Esophagus muscularis mucosa (tissue), 4 donors: ENCODE measurements at regions not wholly inside any gene's neighbourhood (a gene's known extent, or its start where the extent isn't known, plus 50 kb on each side); places are given as distances from the start of the nearest gene placed in this dataset.

Source experiments
- DNase-seq: peaks from one replicate; pipeline ENCODE4 v3.0.0-alpha.2; 2017; ENCODE audit errors: extremely low spot score
- H3K27ac ChIP-seq, 4 donors: fragments of 200-600 bp; sonication (generic); replicated peaks in 1 of 4; 1 replicate in 3 of 4; 2 replicates in 1 of 4; pipeline ENCODE4 v1.5.1; 2016 to 2019; ENCODE audit warnings: mild to moderate bottlenecking in 1 of 4
- H3K27me3 ChIP-seq, 4 donors: fragments of 200-600 bp; sonication (generic); one replicate each; pipeline versions ENCODE4 v1.5.1 to v1.6.0; 2016 to 2019
- H3K36me3 ChIP-seq, 4 donors: fragments of 200-600 bp; sonication (generic); one replicate each; pipeline ENCODE4 v1.5.1; 2016 to 2019
- H3K4me1 ChIP-seq, 4 donors: fragments of 200-600 bp; sonication (generic); one replicate each; pipeline ENCODE4 v1.5.1; 2016 to 2019
- H3K4me3 ChIP-seq, 4 donors: fragments of 200-600 bp; sonication (generic); 1 replicate in 2 of 4; 2 replicates in 2 of 4; pipeline ENCODE4 v1.5.1; 2016 to 2019; ENCODE audit warnings: mild to moderate bottlenecking in 4 of 4, moderate library complexity in 1 of 4
- H3K9me3 ChIP-seq, 4 donors: fragments of 200-600 bp; sonication (generic); 1 replicate in 3 of 4; 2 replicates in 1 of 4; pipeline ENCODE4 v1.5.1; 2016 to 2019
- CTCF ChIP-seq, 3 experiments: fragments of 200-600 bp in 2 of 3; fragments of 450-650 bp in 1 of 3; sonication (generic) in 2 of 3; IDR thresholded peaks; one replicate each; pipeline ENCODE4 v1.5.1; 2017 to 2019; ENCODE audit warnings: antibody characterized with exemption in 3 of 3, mild to moderate bottlenecking in 2 of 3, moderate library complexity in 1 of 3
- EP300 ChIP-seq: sonication (generic); formaldehyde crosslinking; IDR thresholded peaks from one replicate; pipeline ENCODE4 v1.6.1; 2017; ENCODE audit warnings: antibody characterized with exemption
- POLR2A ChIP-seq: fragments of 450-650 bp; IDR thresholded peaks from one replicate; pipeline ENCODE4 v1.6.1; 2017; ENCODE audit warnings: antibody characterized with exemption, moderate library complexity, mild to moderate bottlenecking, low read depth
- POLR2AphosphoS5 ChIP-seq, 2 donors: sonication (generic); formaldehyde crosslinking; IDR thresholded peaks; one replicate each; pipeline ENCODE4 v1.6.1; 2017; ENCODE audit warnings: antibody characterized with exemption in 2 of 2
- WGBS: methylation state at CpG from one replicate; pipeline ENCODE4 v1.1.5; 2018; 5-methylcytosine and 5-hydroxymethylcytosine counted together
- intact Hi-C: fragments of 100-400 bp; cut with DNase I; formaldehyde crosslinking; loops from one replicate; pipeline ENCODE4 v1.15.1; 2023

GRCh38 chr3:18886331-18886730 is 262.0 kb upstream of the KCNH8 start:
- H3K4me1 ChIP-seq = no peaks in the 10 kb centered on the region
- H3K36me3 ChIP-seq = no peaks in the 10 kb centered on the region
- 70% methylated on average over 6 of the region's 6 CpGs for WGBS
- no peak overlapping the region for H3K4me3 ChIP-seq
- no peak for DNase-seq
- TF ChIP-seq POLR2A = no peak
- no peak for TF ChIP-seq CTCF (IDR thresholded peaks at IDR 0.05)
- TF ChIP-seq POLR2AphosphoS5 (IDR thresholded peaks at IDR 0.05) = no peak
- no peak for TF ChIP-seq EP300
- H3K9me3 ChIP-seq = no peaks in the 10 kb centered on the region
- intact Hi-C loops = no loop called here
- no peak overlapping the region for H3K27ac ChIP-seq
- H3K27me3 ChIP-seq = no peaks in the 10 kb centered on the region

- intact Hi-C loops = no loop called here
- Histone ChIP-seq H3K4me3 (no peak overlapping the region), H3K27me3 (no peaks in the 10 kb centered on the region), H3K9me3 (no peaks in the 10 kb centered on the region), H3K4me1 (no peaks in the 10 kb centered on the region), H3K27ac (no peak overlapping the region), H3K36me3 (no peaks in the 10 kb centered on the region)
- 91% methylated on average over 4 of the region's 6 CpGs for WGBS
- DNase-seq = no peak
- TF ChIP-seq EP300 (no peak), POLR2AphosphoS5 (IDR thresholded peaks at IDR 0.05) (no peak), CTCF (IDR thresholded peaks at IDR 0.05) (no peak), POLR2A (no peak)
These were observed 262.7 kb upstream of the KCNH8 start for GRCh38 chr3:18885612-18886011.

GRCh38 chr3:18883571-18883970 is 264.7 kb upstream of the KCNH8 start:
- intact Hi-C loops = no loop called here
- no peak for DNase-seq
- Histone ChIP-seq H3K27ac (no peak overlapping the region), H3K4me3 (no peak overlapping the region), H3K27me3 (no peaks in the 10 kb centered on the region), H3K9me3 (no peaks in the 10 kb centered on the region), H3K36me3 (no peaks in the 10 kb centered on the region), H3K4me1 (no peaks in the 10 kb centered on the region)
- WGBS = 44% methylated on average over 2 of the region's 2 CpGs
- TF ChIP-seq CTCF (IDR thresholded peaks at IDR 0.05) = no peak
- no peak for TF ChIP-seq POLR2A
- TF ChIP-seq POLR2AphosphoS5 (IDR thresholded peaks at IDR 0.05) = no peak
- TF ChIP-seq EP300 = no peak

GRCh38 chr3:18880691-18881090 is 267.6 kb upstream of the KCNH8 start:
- TF ChIP-seq CTCF (IDR thresholded peaks at IDR 0.05) (no peak), POLR2A (no peak), EP300 (no peak), POLR2AphosphoS5 (IDR thresholded peaks at IDR 0.05) (no peak)

GRCh38 chr3:18872466-18872865 is 275.8 kb upstream of the KCNH8 start:
- no peaks in the 10 kb centered on the region for H3K4me1 ChIP-seq
- 83% methylated on average over 1 of the region's 1 CpG for WGBS
- TF ChIP-seq EP300 = no peak
- no peak for TF ChIP-seq CTCF (IDR thresholded peaks at IDR 0.05)
- TF ChIP-seq POLR2AphosphoS5 (IDR thresholded peaks at IDR 0.05) = no peak
- no peak for TF ChIP-seq POLR2A
- H3K4me3 ChIP-seq = no peak overlapping the region
- no peaks in the 10 kb centered on the region for H3K9me3 ChIP-seq
- intact Hi-C loops = no loop called here
- no peak for DNase-seq
- no peaks in the 10 kb centered on the region for H3K27me3 ChIP-seq
- H3K27ac ChIP-seq = no peak overlapping the region
- no peaks in the 10 kb centered on the region for H3K36me3 ChIP-seq

More at GRCh38 chr3:18880691-18881090, 267.6 kb upstream of the KCNH8 start:
- Histone ChIP-seq H3K4me1 (no peaks in the 10 kb centered on the region), H3K27ac (no peak overlapping the region), H3K4me3 (no peak overlapping the region), H3K9me3 (no peaks in the 10 kb centered on the region), H3K36me3 (no peaks in the 10 kb centered on the region), H3K27me3 (no peaks in the 10 kb centered on the region)
- intact Hi-C loops = no loop called here
- no peak for DNase-seq
- 94% methylated on average over 1 of the region's 1 CpG for WGBS
